AG09319 (cell line): ENCODE measurements at regions not wholly inside any gene's neighbourhood (a gene's known extent, or its start where the extent isn't known, plus 50 kb on each side); places are given as distances from the start of the nearest gene placed in this dataset.

Experiments
- DNase-seq: peaks from one replicate; pipeline ENCODE4 v3.0.0-alpha.2; 2010; ENCODE audit warnings: low read depth; ENCODE audit errors: extremely low read depth
- TF ChIP-seq, protein P1 (sequence below): IDR thresholded peaks from 2 replicates; pipeline ENCODE4 v1.5.1; 2011; ENCODE audit warnings: low read depth, mild to moderate bottlenecking, inconsistent platforms, low read length, moderate library complexity

DNA sequence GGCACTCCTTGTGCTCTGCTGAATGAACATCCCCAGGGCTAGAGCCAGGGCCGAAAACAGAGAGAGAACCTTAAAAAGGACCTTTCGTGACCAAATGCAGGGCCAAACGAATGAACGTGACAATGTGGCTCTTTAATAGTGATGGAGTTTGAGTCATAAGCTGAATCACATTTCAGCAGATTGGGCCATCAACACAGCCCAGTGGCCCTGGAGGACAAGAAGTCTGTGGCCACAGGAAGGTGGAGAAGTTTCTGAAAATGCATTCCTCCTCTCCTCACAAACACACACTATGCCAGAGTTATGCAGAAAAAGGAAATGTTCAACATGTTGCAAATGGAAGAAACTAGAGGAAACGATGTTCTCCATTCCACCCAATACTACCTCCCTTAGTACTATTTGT is 415.8 kb downstream of the HRH4 start:
- TF ChIP-seq, protein P1, sequence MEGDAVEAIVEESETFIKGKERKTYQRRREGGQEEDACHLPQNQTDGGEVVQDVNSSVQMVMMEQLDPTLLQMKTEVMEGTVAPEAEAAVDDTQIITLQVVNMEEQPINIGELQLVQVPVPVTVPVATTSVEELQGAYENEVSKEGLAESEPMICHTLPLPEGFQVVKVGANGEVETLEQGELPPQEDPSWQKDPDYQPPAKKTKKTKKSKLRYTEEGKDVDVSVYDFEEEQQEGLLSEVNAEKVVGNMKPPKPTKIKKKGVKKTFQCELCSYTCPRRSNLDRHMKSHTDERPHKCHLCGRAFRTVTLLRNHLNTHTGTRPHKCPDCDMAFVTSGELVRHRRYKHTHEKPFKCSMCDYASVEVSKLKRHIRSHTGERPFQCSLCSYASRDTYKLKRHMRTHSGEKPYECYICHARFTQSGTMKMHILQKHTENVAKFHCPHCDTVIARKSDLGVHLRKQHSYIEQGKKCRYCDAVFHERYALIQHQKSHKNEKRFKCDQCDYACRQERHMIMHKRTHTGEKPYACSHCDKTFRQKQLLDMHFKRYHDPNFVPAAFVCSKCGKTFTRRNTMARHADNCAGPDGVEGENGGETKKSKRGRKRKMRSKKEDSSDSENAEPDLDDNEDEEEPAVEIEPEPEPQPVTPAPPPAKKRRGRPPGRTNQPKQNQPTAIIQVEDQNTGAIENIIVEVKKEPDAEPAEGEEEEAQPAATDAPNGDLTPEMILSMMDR, result no peak
- no peak for DNase-seq

DNA sequence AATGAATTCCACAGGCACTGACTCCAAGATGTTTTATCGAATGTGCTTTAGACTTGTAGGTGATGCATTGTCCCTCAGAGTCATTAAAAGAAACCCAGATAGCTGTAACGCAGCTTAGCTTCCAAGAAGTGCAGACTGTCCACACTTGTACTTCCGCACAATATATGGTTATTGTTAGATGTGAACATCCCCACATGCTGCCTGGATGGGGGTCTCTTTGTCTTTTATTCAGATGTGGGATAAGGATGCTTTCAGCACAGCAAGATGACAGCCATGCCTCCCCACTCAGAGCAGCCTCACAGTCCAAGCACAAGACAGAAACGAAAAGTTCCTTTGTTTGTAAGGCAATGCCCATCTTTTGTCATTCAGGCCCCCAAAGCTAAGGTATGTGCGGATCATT is 416.6 kb downstream of the HRH4 start:
- DNase-seq, result no peak
- TF ChIP-seq, protein P1, result no peak

DNA sequence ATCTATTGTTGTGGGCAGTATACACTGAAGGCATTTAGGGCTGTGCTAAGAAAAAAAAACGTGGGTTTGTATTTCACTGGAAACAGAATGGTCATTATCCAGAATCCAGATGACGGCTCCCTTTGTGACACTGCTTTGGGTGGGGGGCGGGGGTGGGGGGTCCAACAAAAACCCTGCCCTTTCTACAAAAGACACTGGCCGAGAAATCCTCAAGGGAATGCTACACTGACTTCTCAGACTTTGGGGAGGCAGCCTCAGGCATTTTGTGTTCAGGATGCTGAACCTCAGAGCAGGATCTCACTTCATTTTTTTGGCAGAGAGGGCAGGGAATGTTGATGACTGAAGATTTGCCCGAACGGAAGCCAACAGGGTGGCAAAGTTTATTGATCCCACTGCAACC is 417.1 kb downstream of the HRH4 start:
- no peak for DNase-seq
- TF ChIP-seq, protein P1, result no peak

DNA sequence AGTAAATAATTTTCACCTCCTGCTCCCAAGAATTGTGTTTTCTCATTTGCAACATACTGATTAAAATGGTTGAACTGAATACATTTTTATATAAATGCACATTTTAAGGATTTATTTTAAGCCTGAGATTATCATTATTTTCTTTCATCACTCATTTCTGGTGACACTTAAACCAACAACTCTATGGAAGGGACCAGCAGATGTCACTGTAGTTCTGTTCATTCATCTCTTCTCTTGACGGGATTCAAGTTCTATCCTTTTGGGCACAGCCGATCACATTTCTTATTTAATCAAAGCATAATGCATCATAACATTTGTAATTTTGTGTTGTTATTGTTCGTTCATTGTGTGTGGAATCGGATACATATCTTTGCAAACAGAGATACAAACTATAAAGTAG is 417.9 kb downstream of the HRH4 start:
- DNase-seq, result peak; percentile 45
- TF ChIP-seq, protein P1, result peak; percentile 57

DNA sequence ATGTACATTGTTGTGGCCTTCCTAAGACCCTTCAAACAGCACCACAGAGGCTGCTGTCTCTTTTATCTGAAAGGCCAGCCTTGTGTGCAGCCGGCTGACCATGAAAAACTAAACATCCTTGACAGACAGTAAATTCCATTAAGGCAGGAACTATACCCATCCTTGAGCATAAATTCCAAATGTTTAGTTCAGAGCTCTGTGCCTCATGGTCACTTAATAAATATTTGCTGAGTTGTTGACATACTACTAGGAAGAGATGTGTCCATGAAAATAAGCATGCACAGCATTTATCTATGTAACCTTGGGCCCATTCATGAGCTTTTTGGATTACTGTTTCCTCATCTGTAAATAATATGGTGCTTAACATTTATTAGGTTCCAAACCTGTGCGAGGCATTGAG is 424.8 kb downstream of the HRH4 start:
- DNase-seq, result no peak
- TF ChIP-seq, protein P1, result no peak

DNA sequence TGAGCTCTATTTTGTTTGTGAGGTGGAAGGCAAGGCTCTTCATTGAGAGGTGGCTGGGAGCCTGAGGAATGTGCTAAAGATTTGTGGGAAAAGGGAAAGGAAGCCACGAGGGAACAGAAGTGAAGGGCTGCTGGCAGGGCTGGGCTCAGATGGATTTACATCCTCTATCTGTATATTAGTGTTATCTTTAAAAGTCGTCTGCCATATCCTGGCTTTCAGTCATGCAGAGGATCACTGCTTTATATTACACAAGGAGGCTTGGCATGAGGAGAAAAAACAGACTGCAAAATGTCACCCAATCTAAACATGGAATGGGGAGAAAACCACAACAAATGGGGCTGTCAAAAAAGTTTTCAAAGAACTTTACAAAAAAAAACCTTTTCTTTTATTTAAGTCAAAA is 434.4 kb downstream of the HRH4 start:
- no peak for DNase-seq
- TF ChIP-seq, protein P1, result no peak

DNA sequence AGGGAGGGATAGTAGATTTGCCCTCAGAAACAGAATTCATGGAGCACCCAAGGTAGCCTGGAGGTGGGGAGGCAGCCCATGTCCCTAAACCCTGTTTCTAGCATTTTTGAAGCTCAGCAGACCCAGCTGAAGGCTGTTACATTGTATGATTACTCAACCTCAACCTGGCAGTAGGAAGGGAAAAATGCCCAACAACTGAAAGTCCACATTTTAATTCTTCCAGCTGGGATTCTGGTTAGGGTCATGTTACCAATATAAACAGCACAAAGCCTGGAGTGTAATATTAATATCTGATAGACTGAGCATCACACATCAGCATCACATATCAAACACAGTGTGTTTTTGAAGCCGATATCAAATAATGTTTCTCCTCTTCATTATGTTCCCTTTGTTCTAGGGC is 437.0 kb downstream of the HRH4 start:
- DNase-seq, result no peak
- TF ChIP-seq, protein P1, result no peak
